Mesendoderm (in vitro differentiated cells): ENCODE measurements at regions not wholly inside any gene's neighbourhood (a gene's known extent, or its start where the extent isn't known, plus 50 kb on each side); places are given as distances from the start of the nearest gene placed in this dataset.
"Not testable (repeated sequence)": the region's sequence is repeated elsewhere in the genome, so short reads cannot be mapped to it uniquely, and the experiment has no call there.

Experiments
- DNase-seq: peaks from one replicate; pipeline ENCODE4 v3.0.0; 2013
- H2AK5ac ChIP-seq: 2 replicates; pipeline ENCODE4 v1.6.1; 2013; ENCODE audit warnings: low read length, inconsistent platforms
- H2BK120ac ChIP-seq: 2 replicates; pipeline ENCODE4 v1.6.1; 2013; ENCODE audit warnings: low read depth, mild to moderate bottlenecking, low read length, moderate library complexity, mixed read lengths
- H2BK15ac ChIP-seq: replicated peaks from 2 replicates; pipeline ENCODE4 v1.6.1; 2013; ENCODE audit warnings: low read depth, mild to moderate bottlenecking, moderate library complexity
- H2BK5ac ChIP-seq: 2 replicates; pipeline ENCODE4 v1.6.1; 2013; ENCODE audit warnings: low read length, inconsistent platforms
- H3K18ac ChIP-seq: 2 replicates; pipeline ENCODE4 v1.6.1; 2013; ENCODE audit warnings: mild to moderate bottlenecking, low read length, mixed read lengths
- H3K23ac ChIP-seq: one replicate; pipeline ENCODE4 v1.6.1; 2013; ENCODE audit warnings: low read length
- H3K27ac ChIP-seq: 2 replicates; pipeline ENCODE4 v1.5.1; 2013; ENCODE audit warnings: low read depth, mild to moderate bottlenecking, inconsistent platforms, low read length, moderate library complexity
- H3K27me3 ChIP-seq: 2 replicates; pipeline ENCODE4 v1.6.1; 2013; ENCODE audit warnings: low read length, control low read depth, mild to moderate bottlenecking, inconsistent platforms; ENCODE audit not compliant: insufficient read depth, poor library complexity
- H3K36me3 ChIP-seq: 2 replicates; pipeline ENCODE4 v1.6.1; 2013; ENCODE audit warnings: low read length, inconsistent platforms; ENCODE audit not compliant: control insufficient read depth, insufficient read depth
- H3K4ac ChIP-seq: one replicate; pipeline ENCODE4 v1.6.1; 2013; ENCODE audit warnings: low read depth, mild to moderate bottlenecking, low read length, moderate library complexity
- H3K4me1 ChIP-seq: 2 replicates; pipeline ENCODE4 v1.6.1; 2013; ENCODE audit warnings: low read depth, low read length, inconsistent platforms; ENCODE audit not compliant: control insufficient read depth
- H3K4me2 ChIP-seq: 2 replicates; pipeline ENCODE4 v1.6.1; 2013; ENCODE audit warnings: low read length
- H3K4me3 ChIP-seq: 2 replicates; pipeline ENCODE4 v1.5.1; 2013; ENCODE audit warnings: mild to moderate bottlenecking, low read length
- H3K56ac ChIP-seq: one replicate; pipeline ENCODE4 v1.6.1; 2013; ENCODE audit warnings: low read length
- H3K79me1 ChIP-seq: 2 replicates; pipeline ENCODE4 v1.6.1; 2013; ENCODE audit warnings: low read length, inconsistent platforms
- H3K79me2 ChIP-seq: 2 replicates; pipeline ENCODE4 v1.6.1; 2013; ENCODE audit warnings: mild to moderate bottlenecking, low read length; ENCODE audit not compliant: control insufficient read depth, insufficient read depth
- H3K9ac ChIP-seq: 2 replicates; pipeline ENCODE4 v1.6.1; 2013; ENCODE audit warnings: low read length, inconsistent platforms
- H4K5ac ChIP-seq: one replicate; pipeline ENCODE4 v1.6.1; 2013; ENCODE audit warnings: low read length
- H4K8ac ChIP-seq: one replicate; pipeline ENCODE4 v1.6.1; 2013; ENCODE audit warnings: low read depth, mild to moderate bottlenecking, control low read depth, low read length, moderate library complexity
- WGBS: extraction: QIAGEN DNeasy Blood & Tissue Kit; methylation state at CpG from one replicate; pipeline ENCODE4 v1.1.7; 2013; ENCODE audit warnings: low lambda C conversion rate, missing lambda C conversion rate; ENCODE audit not compliant: insufficient coverage; ENCODE audit errors: extremely low coverage; 5-methylcytosine and 5-hydroxymethylcytosine counted together

DNA sequence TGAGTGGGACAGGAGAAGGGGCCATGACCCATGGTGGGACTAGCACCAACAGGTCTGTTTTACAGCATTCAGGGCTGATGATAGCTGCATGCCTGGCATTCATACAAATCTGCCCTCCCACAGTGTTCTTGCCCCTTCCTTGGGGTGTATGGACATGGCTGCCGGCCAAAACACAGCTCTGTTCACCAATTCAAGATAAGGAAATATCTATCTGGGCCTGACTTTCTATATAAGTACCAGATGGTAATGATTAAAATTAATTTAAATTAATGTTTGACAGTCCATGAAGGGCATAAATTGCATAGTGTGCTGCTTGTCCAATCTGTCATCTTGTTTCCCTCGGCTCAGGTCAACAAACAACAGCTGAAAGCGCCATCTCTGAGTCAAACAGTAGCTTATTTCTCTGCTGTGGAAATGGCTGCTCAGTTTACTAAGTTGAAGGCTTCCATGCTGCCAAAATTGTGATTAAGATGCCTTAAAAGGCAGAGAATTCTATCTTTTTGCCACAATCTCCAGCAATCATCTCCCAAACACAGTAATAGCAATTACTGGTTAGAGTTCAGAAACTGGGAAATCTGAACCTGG is 67.0 kb upstream of the TSPAN7 start:
- Histone ChIP-seq H3K9ac (no peak overlapping the region), H2BK15ac (no peak overlapping the region), H3K27me3 (no peaks in the 10 kb centered on the region), H4K5ac (no peak overlapping the region), H3K4ac (no peak overlapping the region), H3K27ac (no peak overlapping the region), H3K4me1 (no peaks in the 10 kb centered on the region), H2BK120ac (no peak overlapping the region), H3K4me3 (no peak overlapping the region), H3K79me1 (no peaks in the 10 kb centered on the region), H4K8ac (no peak overlapping the region), H3K23ac (no peak overlapping the region), H2AK5ac (no peak overlapping the region), H3K4me2 (no peak overlapping the region), H2BK5ac (no peak overlapping the region), H3K56ac (no peak overlapping the region), H3K18ac (no peak overlapping the region), H3K79me2 (no peaks in the 10 kb centered on the region), H3K36me3 (no peaks in the 10 kb centered on the region)
- WGBS: no CpG with 5 or more reads among the region's 3 CpGs
- no peak for DNase-seq

DNA sequence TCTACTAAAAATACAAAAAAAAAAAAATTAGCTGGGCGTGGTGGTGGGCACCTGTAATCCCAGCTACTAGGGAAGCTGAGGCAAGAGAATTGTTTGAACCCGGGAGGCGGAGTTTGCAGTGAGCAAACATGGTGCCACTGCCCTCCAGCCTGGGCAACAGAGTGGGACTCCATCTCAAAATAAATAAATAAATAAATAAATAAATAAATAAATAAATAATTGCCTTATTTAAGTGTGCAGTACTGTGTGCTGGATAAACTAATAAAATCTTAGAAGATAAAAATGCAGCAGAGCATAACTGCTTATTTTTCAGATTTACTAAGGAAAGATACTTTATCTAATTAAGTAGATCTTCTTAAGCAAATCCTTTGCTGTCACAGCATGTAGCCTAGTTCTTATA is 61.7 kb upstream of the TSPAN7 start:
- H3K4ac ChIP-seq, H3K4me2 ChIP-seq, H3K18ac ChIP-seq, H2BK5ac ChIP-seq, H2AK5ac ChIP-seq, H2BK120ac ChIP-seq, H3K9ac ChIP-seq, H3K36me3 ChIP-seq, H3K4me3 ChIP-seq, H4K8ac ChIP-seq, H3K23ac ChIP-seq, DNase-seq, H3K4me1 ChIP-seq, H3K56ac ChIP-seq, H3K27ac ChIP-seq, H3K27me3 ChIP-seq, H2BK15ac ChIP-seq, H3K79me1 ChIP-seq, H3K79me2 ChIP-seq, H4K5ac ChIP-seq: not testable (repeated sequence)
- no CpG with 5 or more reads among the region's 3 CpGs for WGBS

DNA sequence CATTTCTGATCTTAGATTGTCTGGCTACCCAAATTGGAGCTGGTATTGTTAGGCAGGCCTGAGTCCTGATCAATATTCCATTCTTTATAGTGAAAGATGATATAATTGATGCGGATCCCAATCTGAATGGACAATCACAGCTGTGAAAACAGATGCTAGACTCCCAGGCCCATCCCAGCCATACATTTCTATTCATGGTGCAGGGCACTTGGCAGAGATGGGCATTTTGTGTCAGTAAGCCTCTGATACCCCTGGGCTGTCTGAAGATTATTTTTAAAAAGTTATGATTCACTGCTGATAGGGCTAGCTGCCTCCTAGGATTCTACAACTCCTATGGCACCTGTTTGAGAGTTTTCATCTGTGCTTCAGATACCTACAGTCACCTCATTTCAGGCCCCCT is 61.2 kb upstream of the TSPAN7 start:
- Histone ChIP-seq H3K4ac (no peak overlapping the region), H3K36me3 (no peaks in the 10 kb centered on the region), H3K27me3 (no peaks in the 10 kb centered on the region), H3K18ac (no peak overlapping the region), H3K27ac (no peak overlapping the region), H4K8ac (no peak overlapping the region), H3K56ac (no peak overlapping the region), H4K5ac (no peak overlapping the region), H3K23ac (no peak overlapping the region), H2AK5ac (no peak overlapping the region), H3K79me1 (no peaks in the 10 kb centered on the region), H3K4me2 (no peak overlapping the region), H2BK15ac (no peak overlapping the region), H3K4me1 (no peaks in the 10 kb centered on the region), H3K9ac (no peak overlapping the region), H3K4me3 (no peak overlapping the region), H3K79me2 (no peaks in the 10 kb centered on the region), H2BK120ac (no peak overlapping the region), H2BK5ac (no peak overlapping the region)
- no CpG with 5 or more reads among the region's 1 CpG for WGBS
- DNase-seq: no peak

DNA sequence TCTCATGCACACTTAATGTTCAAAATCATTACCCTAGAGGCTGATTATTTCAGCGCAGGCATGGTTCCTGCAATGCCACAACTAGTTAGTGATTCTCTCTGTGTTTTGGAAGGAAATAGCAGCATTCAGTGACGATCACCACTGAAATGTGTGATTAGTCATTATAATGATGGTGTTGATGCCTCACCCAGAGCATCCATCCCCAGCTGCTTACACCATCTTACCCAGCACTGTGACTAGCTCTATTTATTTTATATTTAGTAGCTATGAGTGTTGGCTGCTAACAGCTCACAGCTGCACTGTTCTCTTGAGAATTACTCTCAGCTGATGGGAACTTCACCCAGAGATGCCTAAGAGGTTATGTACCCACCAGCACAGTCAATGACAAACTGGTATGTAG is 60.5 kb upstream of the TSPAN7 start:
- no peaks in the 10 kb centered on the region for H3K27me3 ChIP-seq

DNA sequence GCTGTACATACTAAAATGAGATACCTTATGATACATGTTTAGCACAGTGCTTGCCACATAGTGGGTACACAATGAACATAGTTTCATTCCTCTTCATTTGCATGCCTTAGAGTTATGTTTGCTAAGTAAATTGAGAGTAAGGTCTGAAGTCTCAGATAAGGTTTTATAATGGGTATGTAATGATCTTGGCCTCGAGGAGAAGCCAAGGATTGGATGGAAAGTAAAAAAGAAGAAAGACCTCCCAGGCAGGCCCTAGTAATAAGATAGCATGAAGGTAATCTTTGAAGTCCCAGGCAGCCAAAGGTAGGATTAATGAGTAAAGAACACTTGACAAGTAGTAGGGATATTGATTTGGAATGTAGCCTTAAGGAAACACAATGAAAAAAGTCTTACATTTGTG is 55.8 kb upstream of the TSPAN7 start:
- no peak overlapping the region for H2AK5ac ChIP-seq
- H2BK120ac ChIP-seq: no peak overlapping the region
- H3K9ac ChIP-seq: no peak overlapping the region
- no peak overlapping the region for H3K4me2 ChIP-seq
- H3K36me3 ChIP-seq: no peaks in the 10 kb centered on the region
- no peak overlapping the region for H2BK15ac ChIP-seq
- H3K79me2 ChIP-seq: no peaks in the 10 kb centered on the region
- no peak overlapping the region for H3K4ac ChIP-seq
- H4K8ac ChIP-seq: no peak overlapping the region
- H3K79me1 ChIP-seq: no peaks in the 10 kb centered on the region
- WGBS: no CpG with 5 or more reads among the region's 1 CpG
- no peak overlapping the region for H2BK5ac ChIP-seq
- no peak overlapping the region for H3K23ac ChIP-seq
- DNase-seq: no peak
- H3K4me1 ChIP-seq: no peaks in the 10 kb centered on the region
- no peak overlapping the region for H3K27ac ChIP-seq
- no peaks in the 10 kb centered on the region for H3K27me3 ChIP-seq
- H3K4me3 ChIP-seq: no peak overlapping the region
- no peak overlapping the region for H3K18ac ChIP-seq
- H4K5ac ChIP-seq: no peak overlapping the region
- H3K56ac ChIP-seq: no peak overlapping the region

More for the DNA sequence above, 60.5 kb upstream of the TSPAN7 start:
- Histone ChIP-seq H3K27ac (no peak overlapping the region), H4K8ac (no peak overlapping the region), H3K79me1 (no peaks in the 10 kb centered on the region), H2BK120ac (no peak overlapping the region), H3K23ac (no peak overlapping the region), H3K56ac (no peak overlapping the region), H3K36me3 (no peaks in the 10 kb centered on the region), H3K4ac (no peak overlapping the region), H3K79me2 (no peaks in the 10 kb centered on the region), H3K18ac (no peak overlapping the region), H3K4me2 (no peak overlapping the region), H3K9ac (no peak overlapping the region), H2BK5ac (no peak overlapping the region), H2BK15ac (no peak overlapping the region), H2AK5ac (no peak overlapping the region), H3K4me3 (no peak overlapping the region), H3K4me1 (no peaks in the 10 kb centered on the region), H4K5ac (no peak overlapping the region)
- DNase-seq: no peak
- no CpG with 5 or more reads among the region's 2 CpGs for WGBS
